MCF 10A (cell line): ENCODE measurements at regions not wholly inside any gene's neighbourhood (a gene's known extent, or its start where the extent isn't known, plus 50 kb on each side); places are given as distances from the start of the nearest gene placed in this dataset.
"Not testable (repeated sequence)": the region's sequence is repeated elsewhere in the genome, so short reads cannot be mapped to it uniquely, and the experiment has no call there.

Source experiments
- BruUV-seq: library from RNA; stranded (reverse); fragments of 400-500 nt; replicated peaks from 2 replicates; lab custom pipeline; 2021; lab: Mats Ljungman, UMichigan
- CTCF ChIA-PET: fragments of 300-600 bp; sonication (Branson Sonifier 250); formaldehyde crosslinking; extraction: SDS; loops from one replicate; lab custom pipeline; 2021; ENCODE audit warnings: antibody characterized with exemption, inconsistent platforms; lab: Yijun Ruan, JAX
- POLR2A ChIA-PET: fragments of 300-600, 350-650 bp; sonication (Branson Sonifier 250); formaldehyde crosslinking; extraction: SDS; loops from one replicate; lab custom pipeline; 2020; ENCODE audit warnings: antibody characterized with exemption, inconsistent platforms; lab: Yijun Ruan, JAX
- DNase-seq: peaks from one replicate; pipeline ENCODE4 v3.0.0-alpha.2; 2018; ENCODE audit not compliant: unreplicated experiment
- H3K27ac Mint-ChIP-seq: one replicate; pipeline ENCODE4 v1.8.0; 2022; ENCODE audit warnings: mild to moderate bottlenecking, low read depth, mixed read lengths; ENCODE audit not compliant: unreplicated experiment
- H3K27me3 Mint-ChIP-seq: one replicate; pipeline ENCODE4 v1.8.0; 2022; ENCODE audit warnings: mixed read lengths; ENCODE audit not compliant: insufficient read depth, unreplicated experiment
- H3K36me3 Mint-ChIP-seq: one replicate; pipeline ENCODE4 v1.8.0; 2022; ENCODE audit warnings: mild to moderate bottlenecking, moderate library complexity, mixed read lengths; ENCODE audit not compliant: insufficient read depth, unreplicated experiment
- H3K4me1 Mint-ChIP-seq: one replicate; pipeline ENCODE4 v1.8.0; 2022; ENCODE audit warnings: mixed read lengths; ENCODE audit not compliant: insufficient read depth, unreplicated experiment
- H3K4me3 Mint-ChIP-seq: one replicate; pipeline ENCODE4 v1.8.0; 2022; ENCODE audit warnings: mild to moderate bottlenecking, moderate library complexity, mixed read lengths; ENCODE audit not compliant: unreplicated experiment
- H3K9me3 Mint-ChIP-seq: one replicate; pipeline ENCODE4 v1.8.0; 2022; ENCODE audit warnings: mixed read lengths; ENCODE audit not compliant: unreplicated experiment
- CTCF ChIP-seq: fragments of 200-600 bp; IDR thresholded peaks from one replicate; pipeline ENCODE4 v1.8.0; 2022; ENCODE audit warnings: antibody characterized with exemption, mild to moderate bottlenecking; ENCODE audit not compliant: unreplicated experiment
- intact Hi-C: fragments of 100-400 bp; cut with micrococcal nuclease; formaldehyde crosslinking; loops from 2 replicates; pipeline ENCODE4 v1.14.1; 2022

- H3K36me3 Mint-ChIP-seq, result no peaks in the 10 kb centered on the region
- intact Hi-C loops, result no loop called here
- no peak for DNase-seq
- no peak for TF ChIP-seq CTCF
- ChIA-PET POLR2A (interaction anchor here (1.5 kb wide), 1 partner anchor 22 kb away, joined by 4 read pairs; no protein-coding TSS in a partner anchor), CTCF (interaction anchor here (0.9 to 1.0 kb wide), 2 partner anchors 12 to 22 kb away, joined by 3 read pairs; no protein-coding TSS in a partner anchor)
- BruUV-seq, result no TSS peak
- H3K4me3 Mint-ChIP-seq, result no peak overlapping the region
- no peak overlapping the region for H3K27ac Mint-ChIP-seq
- H3K4me1 Mint-ChIP-seq, result peaks cover 18% of the 10 kb centered on the region
- no peaks in the 10 kb centered on the region for H3K9me3 Mint-ChIP-seq
- H3K27me3 Mint-ChIP-seq, result no peaks in the 10 kb centered on the region
Measured at GRCh38 chr7:86991771-86992191, 67.7 kb downstream of the ELAPOR2 start.

- H3K9me3 Mint-ChIP-seq, result no peaks in the 10 kb centered on the region
- H3K27me3 Mint-ChIP-seq, result no peaks in the 10 kb centered on the region
- no TSS peak for BruUV-seq
- intact Hi-C loops, result no loop called here
- H3K36me3 Mint-ChIP-seq, result no peaks in the 10 kb centered on the region
- H3K4me1 Mint-ChIP-seq, result peaks cover 18% of the 10 kb centered on the region
- TF ChIP-seq CTCF, result no peak
- ChIA-PET POLR2A (no interaction called here), CTCF (interaction anchor here (0.6 to 0.9 kb wide), 2 partner anchors 10 to 11 kb away, joined by 3 read pairs; no protein-coding TSS in a partner anchor)
- H3K4me3 Mint-ChIP-seq, result no peak overlapping the region
- H3K27ac Mint-ChIP-seq, result no peak overlapping the region
- DNase-seq, result no peak
Measured at GRCh38 chr7:86991093-86991769, 68.2 kb downstream of the ELAPOR2 start.

GRCh38 chr7:86989407-86989806 is 70.0 kb downstream of the ELAPOR2 start:
- no peak for TF ChIP-seq CTCF
- no TSS peak for BruUV-seq
- peaks cover 6% of the 10 kb centered on the region for H3K9me3 Mint-ChIP-seq
- H3K4me3 Mint-ChIP-seq, result no peak overlapping the region
- intact Hi-C loops, result no loop called here
- ChIA-PET POLR2A (no interaction called here), CTCF (interaction anchor here (1.2 kb wide), 1 partner anchor 17 kb away, joined by 3 read pairs; no protein-coding TSS in a partner anchor)
- peaks cover 11% of the 10 kb centered on the region for H3K4me1 Mint-ChIP-seq
- no peak overlapping the region for H3K27ac Mint-ChIP-seq
- H3K36me3 Mint-ChIP-seq, result no peaks in the 10 kb centered on the region
- DNase-seq, result no peak
- no peaks in the 10 kb centered on the region for H3K27me3 Mint-ChIP-seq

DNA sequence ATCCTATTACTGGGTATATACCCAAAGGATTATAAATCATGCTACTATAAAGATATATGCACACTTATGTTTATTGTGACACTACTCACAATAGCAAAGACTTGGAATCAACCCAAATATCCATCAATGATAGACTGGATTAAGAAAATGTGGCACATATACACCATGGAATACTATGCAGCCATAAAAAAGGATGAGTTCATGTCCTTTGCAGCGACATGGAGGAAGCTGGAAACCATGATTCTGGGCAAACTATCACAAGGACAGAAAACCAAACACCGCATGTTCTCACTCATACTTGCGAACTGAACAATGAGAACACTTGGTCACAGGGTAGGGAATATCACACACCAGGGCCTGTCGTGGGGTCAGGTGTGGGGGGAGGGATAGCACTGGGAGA is 71.6 kb downstream of the ELAPOR2 start:
- H3K4me3 Mint-ChIP-seq, intact Hi-C loops, H3K4me1 Mint-ChIP-seq, CTCF ChIA-PET, H3K27me3 Mint-ChIP-seq, H3K36me3 Mint-ChIP-seq, BruUV-seq, POLR2A ChIA-PET, H3K27ac Mint-ChIP-seq, DNase-seq: not testable (repeated sequence)
- H3K9me3 Mint-ChIP-seq, result peaks cover 12% of the 10 kb centered on the region

DNA sequence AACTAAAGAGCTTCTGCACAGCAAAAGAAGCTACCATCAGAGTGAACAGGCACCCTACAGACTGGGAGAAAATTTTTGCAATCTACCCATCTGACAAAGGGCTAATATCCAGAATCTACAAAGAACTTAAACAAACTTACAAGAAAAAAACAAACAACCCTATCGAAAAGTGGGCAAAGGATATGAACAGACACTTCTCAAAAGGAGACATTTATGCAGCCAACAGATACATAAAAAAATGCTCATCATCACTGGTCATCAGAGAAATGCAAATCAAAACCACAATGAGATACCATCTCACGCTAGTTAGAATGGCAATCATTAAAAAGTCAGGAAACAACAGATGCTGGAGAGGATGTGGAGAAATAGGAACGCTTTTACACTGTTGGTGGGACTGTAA is 72.1 kb downstream of the ELAPOR2 start:
- CTCF ChIA-PET, H3K4me3 Mint-ChIP-seq, POLR2A ChIA-PET, DNase-seq, H3K27ac Mint-ChIP-seq, H3K4me1 Mint-ChIP-seq, intact Hi-C loops, H3K36me3 Mint-ChIP-seq, BruUV-seq, H3K27me3 Mint-ChIP-seq: not testable (repeated sequence)
- peaks cover 15% of the 10 kb centered on the region for H3K9me3 Mint-ChIP-seq

GRCh38 chr7:86985342-86985741 is 74.1 kb downstream of the ELAPOR2 start:
- POLR2A ChIA-PET, intact Hi-C loops, BruUV-seq: not testable (repeated sequence)

GRCh38 chr7:86983654-86984053 is 75.8 kb downstream of the ELAPOR2 start:
- not testable (repeated sequence) for BruUV-seq, H3K27ac Mint-ChIP-seq

More at GRCh38 chr7:86985342-86985741, 74.1 kb downstream of the ELAPOR2 start:
- Mint-ChIP-seq H3K9me3 (peaks cover 15% of the 10 kb centered on the region), H3K27me3 (peaks cover 11% of the 10 kb centered on the region)
- not testable (repeated sequence) for H3K4me1 Mint-ChIP-seq, H3K4me3 Mint-ChIP-seq, DNase-seq, H3K36me3 Mint-ChIP-seq, H3K27ac Mint-ChIP-seq
- CTCF ChIA-PET, result interaction anchor here (0.6 kb wide), 1 partner anchor 49 kb away, joined by 4 read pairs; no protein-coding TSS in a partner anchor

More at GRCh38 chr7:86983654-86984053, 75.8 kb downstream of the ELAPOR2 start:
- peaks cover 11% of the 10 kb centered on the region for H3K27me3 Mint-ChIP-seq
- intact Hi-C loops, H3K4me3 Mint-ChIP-seq, CTCF ChIA-PET, H3K36me3 Mint-ChIP-seq, DNase-seq, H3K4me1 Mint-ChIP-seq, POLR2A ChIA-PET: not testable (repeated sequence)
- peaks cover 15% of the 10 kb centered on the region for H3K9me3 Mint-ChIP-seq
